ENCODE measurements at regions not wholly inside any gene's neighbourhood (a gene's known extent, or its start where the extent isn't known, plus 50 kb on each side); places are given as distances from the start of the nearest gene placed in this dataset.

DNA sequence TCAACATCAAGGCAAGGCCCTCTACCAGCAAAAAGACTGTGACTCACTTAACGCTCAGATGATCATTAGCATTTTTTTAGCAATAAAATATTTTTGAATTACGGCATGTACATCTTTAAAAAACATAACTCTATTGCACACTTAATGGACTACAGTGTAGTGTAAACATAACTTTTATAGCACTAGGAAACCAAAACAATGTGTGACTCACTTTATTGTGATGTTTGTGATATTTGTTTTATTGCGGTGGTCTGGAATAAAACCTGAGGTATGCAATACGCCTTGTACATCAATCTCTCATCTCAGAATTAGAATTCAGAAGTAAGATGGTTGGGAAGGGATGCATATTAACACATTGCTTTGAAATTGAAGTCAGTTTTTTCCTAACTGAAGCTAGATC, 106.9 kb upstream of the PTCH1 start:
- Histone ChIP-seq H3K4me1 (ENCODE audit: control insufficient read depth in 5 of 5, insufficient read depth in 5 of 5, low read length in 5 of 5) (peaks cover 0 to 12% (median 0%) of the 10 kb centered on the region in 5 donors), H3K4me3 (no peak overlapping the region), H3K9ac (ENCODE audit: insufficient read depth in 1 of 2, low read length in 2 of 2) (no peak overlapping the region), H3K27ac (ENCODE audit: low read depth in 1 of 2, low read length in 1 of 2) (no peak overlapping the region), H3K36me3 (ENCODE audit: control insufficient read depth in 4 of 4, insufficient read depth in 4 of 4, low read length in 4 of 4) (no peaks in the 10 kb centered on the region), H3K9me3 (ENCODE audit: control insufficient read depth in 4 of 4, insufficient read depth in 3 of 4, low read length in 3 of 4) (peaks cover 0 to 2% (median 0%) of the 10 kb centered on the region in 4 donors), H3K27me3 (ENCODE audit: control insufficient read depth in 3 of 3, insufficient read depth in 3 of 3, low read length in 2 of 3) (no peaks in the 10 kb centered on the region)
- TF ChIP-seq, protein P1, sequence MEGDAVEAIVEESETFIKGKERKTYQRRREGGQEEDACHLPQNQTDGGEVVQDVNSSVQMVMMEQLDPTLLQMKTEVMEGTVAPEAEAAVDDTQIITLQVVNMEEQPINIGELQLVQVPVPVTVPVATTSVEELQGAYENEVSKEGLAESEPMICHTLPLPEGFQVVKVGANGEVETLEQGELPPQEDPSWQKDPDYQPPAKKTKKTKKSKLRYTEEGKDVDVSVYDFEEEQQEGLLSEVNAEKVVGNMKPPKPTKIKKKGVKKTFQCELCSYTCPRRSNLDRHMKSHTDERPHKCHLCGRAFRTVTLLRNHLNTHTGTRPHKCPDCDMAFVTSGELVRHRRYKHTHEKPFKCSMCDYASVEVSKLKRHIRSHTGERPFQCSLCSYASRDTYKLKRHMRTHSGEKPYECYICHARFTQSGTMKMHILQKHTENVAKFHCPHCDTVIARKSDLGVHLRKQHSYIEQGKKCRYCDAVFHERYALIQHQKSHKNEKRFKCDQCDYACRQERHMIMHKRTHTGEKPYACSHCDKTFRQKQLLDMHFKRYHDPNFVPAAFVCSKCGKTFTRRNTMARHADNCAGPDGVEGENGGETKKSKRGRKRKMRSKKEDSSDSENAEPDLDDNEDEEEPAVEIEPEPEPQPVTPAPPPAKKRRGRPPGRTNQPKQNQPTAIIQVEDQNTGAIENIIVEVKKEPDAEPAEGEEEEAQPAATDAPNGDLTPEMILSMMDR (IDR thresholded peaks at IDR 0.05; ENCODE audit: control extremely low read depth, extremely low read depth): no peak
- ATAC-seq (ENCODE audit: insufficient read depth, low FRiP score) (no peak), DNase-seq (no peak)
- 89 to 92% methylated on average over 4 of the region's 4 CpGs for WGBS, 2 donors

DNA sequence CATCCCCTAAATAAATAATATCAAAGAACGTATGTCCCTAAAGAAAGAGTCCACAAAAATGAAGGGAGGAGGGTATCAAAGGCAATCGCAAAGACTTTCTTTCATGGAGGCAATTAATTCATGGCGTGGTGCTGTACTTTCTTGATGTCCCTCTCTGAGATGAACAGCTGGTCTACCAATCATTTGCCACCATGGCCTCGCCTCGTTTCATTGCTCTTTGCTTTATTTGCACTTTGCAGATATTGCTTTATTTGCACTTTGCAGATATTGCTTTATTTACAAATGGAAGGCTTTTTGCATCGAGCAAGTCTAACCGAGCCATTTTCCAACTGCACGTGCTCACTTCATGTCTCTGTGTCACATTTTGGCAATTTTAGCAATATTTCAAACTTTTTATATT, 104.0 kb upstream of the PTCH1 start:
- Histone ChIP-seq H3K9me3 (ENCODE audit: control insufficient read depth in 4 of 4, insufficient read depth in 3 of 4, low read length in 3 of 4) (peaks cover 0 to 2% (median 0%) of the 10 kb centered on the region in 4 donors), H3K4me1 (ENCODE audit: control insufficient read depth in 5 of 5, insufficient read depth in 5 of 5, low read length in 5 of 5) (peaks cover 0 to 7% (median 0%) of the 10 kb centered on the region in 5 donors), H3K27ac (ENCODE audit: low read depth in 1 of 2, low read length in 1 of 2) (no peak overlapping the region), H3K9ac (ENCODE audit: insufficient read depth in 1 of 2, low read length in 2 of 2) (no peak overlapping the region), H3K36me3 (ENCODE audit: control insufficient read depth in 4 of 4, insufficient read depth in 4 of 4, low read length in 4 of 4) (no peaks in the 10 kb centered on the region), H3K27me3 (ENCODE audit: control insufficient read depth in 3 of 3, insufficient read depth in 3 of 3, low read length in 2 of 3) (no peaks in the 10 kb centered on the region), H3K4me3 (no peak overlapping the region)
- ATAC-seq (ENCODE audit: insufficient read depth, low FRiP score): no peak
- WGBS, 2 donors: 90 to 93% methylated on average over 8 of the region's 8 CpGs
- TF ChIP-seq, protein P1 (IDR thresholded peaks at IDR 0.05; ENCODE audit: control extremely low read depth, extremely low read depth): no peak
- DNase-seq: no peak

DNA sequence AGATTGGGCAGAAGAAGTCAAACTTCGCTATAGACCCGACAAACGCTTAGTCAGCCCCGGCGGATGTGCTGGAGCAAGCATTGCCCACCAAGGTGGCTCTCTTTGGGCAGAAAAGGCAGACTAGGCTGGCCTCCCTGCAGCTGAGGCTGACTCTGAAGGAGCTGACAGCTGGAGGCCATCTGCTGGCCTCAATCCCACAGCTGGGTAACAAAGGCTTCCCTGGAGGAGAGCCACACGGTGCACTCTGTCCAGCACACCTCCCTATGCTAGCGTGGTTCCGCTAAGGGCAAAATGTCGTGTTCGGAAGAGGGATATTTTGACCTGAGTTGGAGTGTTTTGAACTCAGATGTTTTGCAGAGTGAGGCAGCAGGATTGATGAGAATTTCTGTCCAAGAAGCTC, 103.5 kb upstream of the PTCH1 start:
- H3K9me3 ChIP-seq (ENCODE audit: control insufficient read depth in 4 of 4, insufficient read depth in 3 of 4, low read length in 3 of 4): peaks cover 0 to under 1% (median 0%) of the 10 kb centered on the region in 4 donors
- DNase-seq (peak; percentile 53 to 68 (median 61)), ATAC-seq (ENCODE audit: insufficient read depth, low FRiP score) (no peak)
- no peak overlapping the region for H3K9ac ChIP-seq (ENCODE audit: insufficient read depth in 1 of 2, low read length in 2 of 2)
- no peaks in the 10 kb centered on the region for H3K36me3 ChIP-seq (ENCODE audit: control insufficient read depth in 4 of 4, insufficient read depth in 4 of 4, low read length in 4 of 4)
- H3K27ac ChIP-seq (ENCODE audit: low read depth in 1 of 2, low read length in 1 of 2): no peak overlapping the region
- H3K4me1 ChIP-seq (ENCODE audit: control insufficient read depth in 5 of 5, insufficient read depth in 5 of 5, low read length in 5 of 5): peaks cover 0 to 7% (median 0%) of the 10 kb centered on the region in 5 donors
- no peak overlapping the region for H3K4me3 ChIP-seq
- H3K27me3 ChIP-seq (ENCODE audit: control insufficient read depth in 3 of 3, insufficient read depth in 3 of 3, low read length in 2 of 3): no peaks in the 10 kb centered on the region
- 89 to 90% methylated on average over 10 of the region's 10 CpGs for WGBS, 2 donors
- TF ChIP-seq, protein P1 (IDR thresholded peaks at IDR 0.05; ENCODE audit: control extremely low read depth, extremely low read depth): no peak

DNA sequence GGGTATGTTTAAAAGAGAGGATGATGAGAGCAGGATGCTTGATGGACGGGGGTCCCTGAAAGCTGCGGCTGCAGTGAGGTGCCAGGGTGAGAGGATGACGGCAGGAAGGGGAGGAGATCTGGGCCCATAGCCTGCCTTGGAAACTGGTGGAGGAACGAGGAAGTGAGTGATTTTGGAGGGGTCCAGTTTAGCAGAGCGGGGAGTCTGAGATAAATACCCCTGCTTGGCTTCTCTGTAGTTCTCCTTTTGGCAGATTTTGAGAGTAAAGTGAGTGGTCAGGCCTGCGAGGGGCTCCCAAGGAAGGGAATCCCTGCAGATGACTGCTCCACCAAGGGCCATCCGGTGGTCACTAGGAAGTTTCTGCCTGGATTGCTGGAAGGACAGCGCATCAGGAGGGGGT, 98.5 kb upstream of the PTCH1 start:
- WGBS, 2 donors: 78 to 81% methylated on average over 8 of the region's 8 CpGs

More for the DNA sequence above, 98.5 kb upstream of the PTCH1 start:
- no peak overlapping the region for H3K9ac ChIP-seq (ENCODE audit: insufficient read depth in 1 of 2, low read length in 2 of 2)
- H3K27ac ChIP-seq (ENCODE audit: low read depth in 1 of 2, low read length in 1 of 2): no peak overlapping the region
- H3K9me3 ChIP-seq (ENCODE audit: control insufficient read depth in 4 of 4, insufficient read depth in 3 of 4, low read length in 3 of 4): peaks cover 0 to 7% (median 0%) of the 10 kb centered on the region in 4 donors
- no peak overlapping the region for H3K4me3 ChIP-seq
- H3K4me1 ChIP-seq (ENCODE audit: control insufficient read depth in 5 of 5, insufficient read depth in 5 of 5, low read length in 5 of 5): peaks cover 0 to 3% (median 0%) of the 10 kb centered on the region in 5 donors
- ATAC-seq (ENCODE audit: insufficient read depth, low FRiP score) (no peak), DNase-seq (peak in 1 of 3 donors; percentile 8)
- H3K36me3 ChIP-seq (ENCODE audit: control insufficient read depth in 4 of 4, insufficient read depth in 4 of 4, low read length in 4 of 4): no peaks in the 10 kb centered on the region
- TF ChIP-seq, protein P1 (IDR thresholded peaks at IDR 0.05; ENCODE audit: control extremely low read depth, extremely low read depth): no peak
- H3K27me3 ChIP-seq (ENCODE audit: control insufficient read depth in 3 of 3, insufficient read depth in 3 of 3, low read length in 2 of 3): no peaks in the 10 kb centered on the region
